HG02840 (cell line): ENCODE measurements at regions not wholly inside any gene's neighbourhood (a gene's known extent, or its start where the extent isn't known, plus 50 kb on each side); places are given as distances from the start of the nearest gene placed in this dataset.
"Not testable (repeated sequence)": the region's sequence is repeated elsewhere in the genome, so short reads cannot be mapped to it uniquely, and the experiment has no call there.

ENCODE experiments used
- ATAC-seq: cut with Tn5 transposase; IDR thresholded peaks from one replicate; pipeline ENCODE4 v1.9.1; 2021; ENCODE audit warnings: mild to moderate bottlenecking, moderate library complexity, moderate number of reproducible peaks; ENCODE audit not compliant: unreplicated experiment, low FRiP score

DNA sequence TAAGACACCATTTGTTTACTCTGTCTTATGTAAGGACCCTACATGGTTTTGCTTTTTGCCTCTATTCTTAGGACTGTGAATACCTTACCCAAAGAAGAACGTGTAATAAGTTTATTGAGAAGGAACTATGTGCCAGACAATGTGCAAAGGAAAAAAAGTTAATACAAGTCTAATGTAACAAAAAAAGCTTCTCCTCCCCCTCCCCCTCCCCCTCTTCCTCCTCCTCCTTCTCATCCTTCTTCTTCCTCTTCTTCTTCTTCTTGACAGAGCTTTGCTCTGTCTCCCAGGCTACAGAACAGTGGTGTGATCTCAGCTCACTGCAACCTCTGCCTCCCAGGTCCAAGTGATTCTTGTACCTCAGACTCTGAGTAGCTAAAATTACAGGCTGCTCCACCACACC lies 50.9 kb upstream of the MITF start:
- no peak for ATAC-seq

DNA sequence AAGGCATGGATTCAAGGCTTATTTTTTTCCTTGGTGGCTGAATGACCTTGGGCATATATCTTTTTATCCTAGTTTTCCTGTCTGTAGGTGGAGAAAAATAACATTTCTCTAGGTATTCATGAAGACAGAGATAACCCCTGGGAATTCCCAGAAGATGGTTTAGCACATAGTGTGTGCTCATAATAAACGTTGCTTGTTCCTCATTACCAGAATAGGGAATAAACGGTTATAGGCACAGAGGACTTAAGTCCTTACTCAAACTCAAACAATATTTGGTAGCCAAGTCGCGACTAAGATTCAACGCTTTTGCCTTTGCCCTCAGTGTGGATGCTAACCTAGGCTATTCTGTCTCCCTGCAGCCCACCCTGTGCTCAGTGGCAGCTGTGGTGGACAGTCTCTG lies 51.6 kb upstream of the MITF start:
- ATAC-seq, result no peak

DNA sequence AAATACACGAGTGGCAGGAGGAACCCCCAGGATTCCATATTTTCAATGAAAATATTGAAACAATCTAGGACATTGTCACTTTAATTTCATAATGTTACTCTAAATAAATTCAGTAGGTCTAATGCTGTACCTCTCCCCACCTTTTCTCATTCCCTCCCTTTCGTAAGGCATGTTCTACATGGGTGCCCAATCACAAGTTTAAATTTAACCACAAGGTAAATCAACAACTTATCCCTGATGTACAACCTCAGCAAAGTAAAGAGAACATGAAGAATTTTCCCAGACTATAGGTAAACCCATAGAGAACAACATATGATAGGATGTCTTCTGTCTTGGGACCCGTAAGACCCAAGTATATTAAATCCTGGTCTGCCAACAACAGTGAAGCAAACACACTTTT lies 53.2 kb upstream of the MITF start:
- no peak for ATAC-seq

DNA sequence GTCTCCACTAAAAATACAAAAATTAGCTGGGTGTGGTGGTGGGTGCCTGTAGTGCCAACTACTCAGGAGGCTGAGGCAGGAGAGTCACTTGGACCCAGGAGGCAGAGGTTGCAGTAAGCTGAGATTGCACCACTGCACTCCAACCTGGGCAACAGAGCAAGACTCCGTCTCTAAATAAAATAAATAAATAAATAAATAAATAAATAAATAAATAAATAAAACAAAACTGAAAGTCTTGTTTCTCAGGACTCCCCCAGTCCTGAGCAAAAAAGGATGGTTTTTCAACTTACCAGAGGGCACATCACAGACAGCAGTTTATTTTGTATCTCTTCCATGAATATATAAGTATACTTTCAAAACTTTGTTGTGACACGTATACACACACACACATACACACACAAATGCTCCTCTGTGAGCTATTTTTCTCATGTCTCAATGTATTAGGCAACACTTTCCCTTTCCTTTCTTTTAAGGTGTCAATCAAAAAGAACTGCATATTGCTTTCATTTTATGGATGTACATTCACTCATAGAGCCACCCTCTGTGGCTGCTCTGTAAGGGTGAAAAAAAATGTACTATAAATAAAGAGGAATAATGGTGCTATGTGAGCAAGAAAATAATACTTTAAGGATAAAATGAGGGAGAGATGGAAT lies 54.8 kb upstream of the MITF start:
- no peak for ATAC-seq

DNA sequence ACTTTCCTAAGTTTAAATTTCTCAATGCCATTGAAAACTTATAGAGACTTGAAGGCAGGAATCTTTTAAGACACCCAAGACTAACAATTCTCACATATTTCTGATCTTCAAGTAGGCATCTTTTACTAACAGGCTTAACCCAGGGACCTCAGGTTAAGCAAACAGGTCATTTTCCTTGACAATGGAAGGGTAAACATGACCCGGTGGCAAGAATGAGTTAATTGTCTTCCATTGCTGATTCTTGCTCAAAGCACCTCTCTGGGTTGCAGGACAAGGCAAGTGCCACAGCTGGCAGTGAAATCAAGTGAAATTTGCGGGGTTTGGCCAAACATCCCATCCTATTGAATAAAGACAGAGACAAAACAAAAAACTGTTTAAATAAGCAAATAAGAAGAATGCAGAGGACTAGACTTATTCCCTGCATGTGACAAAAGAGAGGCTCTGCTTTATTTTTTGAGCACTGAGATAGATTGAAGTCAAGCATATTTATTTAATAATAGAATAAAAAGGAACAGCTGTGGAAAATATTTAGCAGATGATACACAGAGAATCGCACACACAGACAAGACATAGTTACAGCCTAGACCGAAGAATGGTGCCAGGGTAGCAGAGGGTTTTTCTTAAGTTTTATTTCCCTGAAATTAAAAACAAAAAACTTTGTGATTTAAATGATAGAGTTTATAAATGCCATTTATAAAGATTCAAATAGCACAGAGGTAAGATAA lies 56.0 kb upstream of the MITF start:
- no peak for ATAC-seq

DNA sequence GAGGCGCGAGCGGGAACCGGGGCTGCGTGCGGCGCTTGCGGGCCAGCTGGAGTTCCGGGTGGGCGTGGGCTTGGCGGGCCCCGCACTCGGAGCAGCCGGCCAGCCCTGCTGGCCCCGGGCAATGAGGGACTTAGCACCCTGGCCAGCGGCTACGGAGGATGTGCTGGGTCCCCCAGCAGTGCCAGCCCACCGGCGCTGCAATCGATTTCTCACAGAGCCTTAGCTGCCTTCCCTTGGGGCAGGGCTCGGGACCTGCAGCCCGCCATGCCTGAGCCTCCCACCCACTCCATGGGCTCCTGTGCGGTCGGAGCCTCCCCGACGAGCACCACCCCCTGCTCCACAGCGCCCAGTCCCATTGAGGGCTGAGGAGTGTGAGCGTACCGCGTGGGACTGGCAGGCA lies 61.8 kb upstream of the MITF start:
- ATAC-seq, result not testable (repeated sequence)

DNA sequence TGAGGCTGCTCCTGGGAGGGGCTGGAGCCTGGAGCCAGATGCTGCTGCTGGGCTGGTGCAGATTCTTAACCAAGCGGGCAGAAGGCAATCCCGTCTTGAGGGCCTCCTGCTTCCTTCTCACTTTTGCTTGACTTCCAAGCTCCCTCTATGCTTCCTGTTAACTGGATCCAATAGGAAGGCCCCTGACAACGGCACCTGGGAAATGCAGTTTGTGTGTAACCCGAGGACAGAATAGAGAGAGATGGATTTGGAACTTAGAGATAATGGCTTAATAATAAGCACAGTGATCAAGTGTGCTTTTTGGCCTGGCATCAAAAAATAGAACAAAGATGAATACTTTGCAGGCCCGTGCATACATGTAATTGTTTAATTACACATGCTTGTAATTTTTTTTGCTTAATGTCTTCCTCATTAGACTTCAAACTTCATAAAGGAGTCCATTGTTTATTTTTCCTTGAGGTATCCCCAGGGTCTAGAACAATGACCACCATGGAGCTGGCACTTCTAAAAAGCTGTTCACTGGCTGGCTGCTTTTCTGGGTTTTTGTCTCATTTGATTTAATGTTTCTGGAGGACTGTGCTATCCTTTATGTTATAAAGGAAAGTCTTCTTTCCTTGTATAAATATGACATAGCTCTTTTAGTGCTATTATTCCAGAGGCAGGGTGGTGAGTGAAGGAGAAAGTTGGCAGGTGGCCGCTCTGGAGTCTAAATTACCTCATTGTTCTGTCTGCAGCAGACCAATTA lies 63.3 kb upstream of the MITF start:
- ATAC-seq, result no peak

DNA sequence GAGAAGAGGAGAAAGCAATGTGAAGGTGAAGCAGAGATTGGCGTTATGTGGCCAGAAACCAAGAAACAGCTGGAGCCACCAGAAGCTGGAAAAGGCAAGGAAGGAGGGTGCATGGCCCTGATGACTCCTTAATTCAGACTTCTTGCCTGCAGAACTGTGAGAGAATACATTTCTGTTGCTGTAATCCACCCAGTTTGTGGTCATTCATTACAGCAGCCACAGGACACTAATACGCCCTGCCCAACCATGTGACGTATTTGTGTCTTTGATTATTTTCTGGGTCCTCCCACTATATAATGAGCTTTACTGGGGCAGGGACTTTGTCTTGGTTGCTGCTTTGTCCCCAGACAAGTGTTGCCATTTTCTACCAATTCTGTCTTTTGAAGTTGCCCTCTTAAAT lies 64.5 kb upstream of the MITF start:
- no peak for ATAC-seq

DNA sequence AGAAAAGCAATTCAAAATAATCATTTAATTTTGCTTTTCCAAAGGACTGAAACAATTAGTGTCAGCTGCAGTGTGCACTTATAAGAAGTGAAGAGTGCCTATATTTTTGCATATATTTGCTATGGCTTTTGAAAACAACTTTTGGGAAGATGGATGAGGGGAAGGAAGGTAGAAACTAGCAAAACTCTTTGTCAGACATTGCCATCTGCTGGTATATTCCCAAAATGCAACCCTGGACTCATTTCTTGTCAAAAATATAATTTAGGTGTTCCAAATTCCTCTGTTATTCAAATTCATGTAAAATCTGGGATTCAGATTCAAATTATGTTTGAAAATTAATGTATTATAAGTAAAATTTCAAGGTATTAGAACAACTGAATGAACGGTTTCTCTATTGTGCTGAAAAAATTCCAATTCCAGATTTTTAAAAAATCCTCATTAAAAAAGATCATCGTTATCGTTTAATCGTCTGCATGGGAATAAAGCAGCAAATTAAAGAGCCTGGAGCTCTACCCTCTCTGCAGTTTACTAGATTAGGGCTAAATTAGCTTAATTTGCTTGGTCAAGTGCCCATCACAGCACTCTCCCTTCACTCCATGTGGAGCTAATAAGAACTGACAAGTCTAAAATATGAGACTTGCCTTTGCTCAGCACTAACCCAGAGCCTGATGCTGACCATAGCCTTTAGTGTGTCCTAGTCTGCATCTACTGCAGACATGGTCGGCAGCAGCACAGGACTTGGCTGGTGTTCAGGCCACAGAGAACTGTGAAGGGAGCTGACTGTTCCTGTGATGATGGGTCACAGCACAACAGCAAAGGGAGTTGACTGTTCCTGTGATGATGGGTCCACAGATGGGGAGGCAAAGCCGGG lies 67.9 kb upstream of the MITF start:
- ATAC-seq, result no peak

DNA sequence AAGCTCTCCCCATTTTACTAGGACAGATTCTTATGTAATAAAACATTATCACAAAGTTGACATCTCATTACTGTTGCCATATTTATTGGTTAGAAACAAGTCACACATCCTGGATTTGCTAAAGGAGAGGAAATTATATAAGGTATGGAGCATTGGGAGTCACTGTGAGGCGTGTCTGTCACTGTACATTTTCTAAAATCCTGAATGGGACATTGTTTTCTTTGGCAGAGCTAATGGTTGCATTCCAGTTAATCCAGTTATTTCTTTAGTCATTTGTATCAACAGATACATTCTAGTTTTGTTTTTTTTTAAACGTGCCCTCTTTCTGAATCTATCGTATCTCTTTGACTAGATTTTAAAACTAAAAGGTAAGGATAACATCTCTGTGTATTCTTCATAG lies 70.2 kb upstream of the MITF start:
- no peak for ATAC-seq

DNA sequence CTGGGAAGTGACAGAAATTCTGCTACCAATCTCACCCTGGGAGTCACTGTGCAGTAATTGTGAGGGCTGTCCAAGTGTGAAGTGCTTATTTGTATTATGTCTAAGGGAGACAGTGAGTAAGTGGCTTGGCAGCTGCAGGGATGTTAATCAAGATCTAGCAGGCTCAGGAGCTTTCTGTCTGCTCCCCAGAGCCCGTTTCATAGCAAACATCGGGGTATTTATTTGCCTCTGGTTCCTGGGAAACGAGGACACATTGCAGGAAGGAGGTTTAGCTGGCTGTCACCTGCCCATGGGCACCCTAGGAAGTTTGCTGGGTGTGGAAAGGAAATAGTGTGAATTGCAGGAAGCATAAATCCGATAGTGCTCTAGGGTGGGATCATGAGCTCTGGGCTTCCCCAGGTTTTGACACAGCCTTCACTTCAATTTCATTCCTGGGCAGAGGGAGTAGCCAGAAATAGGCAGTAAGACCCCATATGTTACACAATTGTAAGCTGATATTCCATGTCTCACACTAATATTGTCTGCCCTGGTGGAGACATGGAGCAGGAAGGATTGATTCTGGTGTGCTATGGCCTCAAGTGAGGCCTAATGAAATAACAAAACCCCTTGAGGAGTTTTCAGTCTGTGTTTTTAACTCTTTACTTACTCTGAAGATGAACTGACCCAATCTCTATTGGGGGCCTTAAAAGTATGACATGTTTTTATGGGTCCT lies 74.1 kb upstream of the MITF start:
- no peak for ATAC-seq

DNA sequence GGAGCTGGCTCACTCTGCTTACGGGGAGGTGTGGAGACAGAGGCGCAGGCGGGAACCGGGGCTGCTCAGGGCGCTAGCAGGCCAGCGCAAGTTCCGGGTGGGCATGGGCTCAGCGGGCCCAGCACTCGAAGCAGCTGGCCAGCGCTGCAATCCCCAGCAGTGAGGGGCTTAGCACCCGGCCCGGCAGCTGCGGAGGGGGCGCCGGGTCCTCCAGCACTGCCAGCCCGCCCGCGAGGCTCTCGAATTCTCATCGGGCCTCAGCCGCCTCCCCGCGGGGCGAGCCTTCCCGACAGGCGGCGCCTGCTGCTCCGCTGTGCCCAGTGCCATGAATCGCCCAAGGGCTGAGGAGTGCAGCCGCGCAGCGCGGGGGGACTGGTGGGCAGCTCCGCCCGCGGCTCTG lies 78.6 kb upstream of the MITF start:
- no peak for ATAC-seq

DNA sequence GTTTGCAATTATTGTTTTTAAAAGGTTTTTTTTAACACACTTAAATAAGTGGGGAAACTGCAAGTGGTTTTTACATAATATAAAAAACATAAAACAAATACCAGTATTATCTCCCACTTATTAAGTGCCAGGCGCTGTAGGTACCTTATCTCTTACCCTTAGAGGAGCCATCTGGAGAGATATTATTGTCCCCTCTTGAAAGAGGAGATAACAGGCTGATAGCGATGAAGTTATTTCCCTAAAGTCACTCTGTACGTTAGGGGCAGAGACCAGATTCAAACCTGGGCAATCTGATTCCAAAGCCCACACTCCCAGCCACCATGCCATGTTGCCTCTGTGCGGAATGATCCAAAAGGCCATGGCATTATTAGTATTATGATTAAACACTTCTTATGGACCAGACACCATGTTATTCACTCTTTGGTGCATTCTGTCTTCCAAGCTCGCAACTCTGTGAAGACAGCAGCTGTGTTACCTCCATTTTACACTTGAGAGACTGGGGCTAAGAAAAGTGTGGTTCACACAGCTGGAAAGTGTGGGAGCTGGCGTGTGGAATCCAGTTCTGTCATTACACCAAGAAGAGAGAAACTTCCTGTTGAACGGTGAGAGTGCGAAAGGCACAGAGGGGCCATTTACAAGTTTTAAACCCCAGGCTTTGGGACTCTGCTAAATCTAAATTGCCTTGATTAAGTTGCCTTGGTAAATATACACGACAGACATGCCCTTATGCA lies 79.9 kb upstream of the MITF start:
- ATAC-seq, result no peak

DNA sequence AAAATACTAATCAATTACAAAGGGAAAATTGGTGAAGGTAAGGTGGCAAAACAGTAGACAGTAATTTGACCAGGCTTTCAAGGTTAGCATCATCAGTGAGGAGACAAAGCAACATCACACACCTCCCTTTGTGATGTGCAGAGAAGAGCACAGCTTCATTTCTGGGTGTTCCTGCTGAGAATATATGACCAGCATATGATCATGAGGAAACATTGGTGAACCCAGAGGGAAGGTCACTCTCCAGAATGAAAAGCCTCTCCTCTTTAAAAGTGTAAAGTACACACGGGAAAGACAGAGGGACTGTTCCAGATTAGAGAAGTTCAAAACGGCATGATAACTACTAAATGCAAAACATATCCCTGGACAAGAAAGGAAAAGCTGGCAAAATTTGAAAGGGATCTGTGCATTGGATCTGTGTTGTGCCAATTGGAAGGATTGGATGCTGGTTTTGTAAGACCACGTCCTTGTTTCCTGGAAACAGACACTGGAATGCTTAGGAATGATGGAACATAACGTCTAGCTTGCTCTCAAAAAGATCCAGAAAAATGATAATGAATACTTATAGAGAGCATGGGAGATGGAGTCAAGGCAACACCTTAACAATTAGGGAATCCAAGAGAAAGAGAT lies 80.6 kb upstream of the MITF start:
- no peak for ATAC-seq

DNA sequence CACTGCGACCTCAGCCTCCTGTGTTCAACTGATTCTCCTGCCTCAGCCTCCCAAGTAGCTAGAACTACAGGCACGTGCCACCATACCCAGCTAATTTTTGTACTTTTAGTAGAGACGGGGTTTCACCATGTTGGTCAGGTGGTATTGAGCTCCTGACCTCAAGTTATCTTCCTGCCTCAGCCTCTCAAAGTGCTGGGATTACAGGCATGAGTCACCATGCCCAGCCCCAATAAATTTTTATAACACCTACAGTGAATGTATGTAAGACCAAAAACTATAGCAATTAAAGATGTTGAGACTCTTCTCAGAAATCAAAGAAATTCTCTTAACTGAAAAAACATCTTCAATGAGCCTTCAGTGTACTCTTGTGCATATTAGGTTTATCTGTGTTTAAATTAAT lies 82.2 kb upstream of the MITF start:
- ATAC-seq, result not testable (repeated sequence)

DNA sequence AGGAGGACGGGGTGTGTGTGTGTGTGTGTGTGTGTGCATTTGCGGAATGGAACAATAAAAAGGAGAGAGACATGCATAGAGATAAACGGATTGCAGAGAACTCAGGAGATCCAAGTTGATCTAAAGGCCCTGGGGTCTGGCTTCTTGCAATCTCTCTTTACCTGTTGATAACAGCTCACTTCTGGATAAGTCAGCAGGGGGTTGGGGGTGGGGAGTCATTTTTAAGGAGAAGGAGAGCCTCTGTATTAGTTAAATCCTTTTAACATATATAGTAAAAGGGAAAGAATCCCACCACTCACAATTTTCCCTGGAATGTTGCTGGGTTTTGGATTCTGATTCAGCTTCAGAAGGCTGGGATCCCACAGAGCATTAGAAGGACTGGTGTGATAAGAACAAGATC lies 87.5 kb upstream of the MITF start:
- no peak for ATAC-seq

DNA sequence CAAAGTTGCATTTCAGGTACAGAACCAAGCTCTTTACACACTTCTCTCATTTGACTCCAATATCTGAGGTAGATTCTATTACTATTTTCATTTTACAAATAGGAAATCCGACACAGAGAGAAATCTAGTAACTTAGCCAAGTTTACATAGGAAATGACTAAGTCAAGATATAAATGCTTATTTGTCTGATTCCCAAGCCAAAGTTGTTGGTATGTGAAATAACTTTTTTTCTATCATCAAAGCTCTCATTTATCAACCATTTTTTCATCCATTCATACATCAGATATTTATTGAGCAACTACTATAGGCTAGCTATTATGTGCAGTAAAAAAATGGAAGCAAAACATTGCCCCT lies 89.2 kb upstream of the MITF start:
- ATAC-seq, result no peak

DNA sequence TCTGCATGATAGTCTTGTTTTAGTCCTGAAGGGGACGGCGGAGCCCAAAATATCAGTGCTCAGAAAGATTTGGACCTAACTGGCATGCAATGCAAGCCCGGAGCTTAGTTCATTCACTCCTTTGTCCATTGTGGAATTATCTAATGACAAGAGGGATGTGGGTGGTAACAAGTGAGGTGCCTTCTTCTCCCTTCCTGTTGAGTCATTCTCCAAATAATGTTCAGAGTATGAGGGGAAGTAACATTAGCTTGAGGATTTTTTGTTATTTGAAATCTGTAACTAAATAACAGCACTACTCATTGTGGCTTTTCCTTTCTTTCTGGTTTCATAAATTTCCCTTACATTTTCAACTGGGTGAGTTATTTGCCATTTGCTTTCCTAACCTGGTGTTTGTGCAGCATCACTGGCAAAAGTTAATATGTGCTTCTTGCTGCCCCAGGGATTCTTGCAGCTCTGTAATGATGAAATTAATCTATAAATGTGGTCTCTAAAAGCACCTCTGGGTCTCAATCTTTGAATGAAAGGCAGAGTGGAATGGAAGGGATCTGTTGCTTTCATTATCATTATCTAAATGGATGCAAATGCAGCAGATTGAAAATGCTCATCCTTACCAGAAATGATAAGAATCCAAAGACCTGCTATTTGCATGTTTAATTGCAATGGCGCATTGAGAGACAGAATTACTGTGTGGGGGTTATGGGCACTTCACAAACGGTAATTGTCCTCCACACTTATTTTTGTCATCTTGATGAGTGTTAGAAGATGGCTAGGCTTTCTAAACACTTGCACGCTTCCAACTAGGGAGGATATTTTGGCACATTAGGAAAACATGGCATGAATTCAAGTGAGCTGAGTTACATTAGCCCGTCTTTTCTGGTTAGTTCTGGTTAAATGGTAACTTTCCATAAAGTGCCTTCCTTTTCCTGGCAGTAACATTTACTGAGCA lies 89.9 kb upstream of the MITF start:
- no peak for ATAC-seq
